ENCODE measurements at regions not wholly inside any gene's neighbourhood (a gene's known extent, or its start where the extent isn't known, plus 50 kb on each side); places are given as distances from the start of the nearest gene placed in this dataset.

DNA sequence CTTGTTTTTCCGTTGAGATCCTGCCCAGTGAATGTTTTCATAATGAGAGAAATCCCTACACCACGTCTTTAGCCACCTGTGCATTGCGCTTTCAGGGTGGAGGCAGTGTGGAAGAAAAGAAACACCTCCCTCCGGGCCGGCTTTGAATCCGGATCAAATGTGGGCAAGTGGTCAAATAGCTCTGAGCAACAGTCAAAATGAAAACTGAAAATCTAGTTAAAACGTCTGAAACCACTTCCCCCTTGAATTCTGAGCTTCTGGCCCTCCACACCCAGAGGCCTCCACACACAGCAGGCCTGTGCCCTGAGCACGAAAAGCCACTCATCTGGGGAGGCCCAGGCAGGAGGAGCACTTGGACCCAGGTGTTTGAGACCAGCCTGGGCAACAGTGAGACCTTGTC is 263.6 kb upstream of the SALL3 start:
- TF ChIP-seq, protein P1, sequence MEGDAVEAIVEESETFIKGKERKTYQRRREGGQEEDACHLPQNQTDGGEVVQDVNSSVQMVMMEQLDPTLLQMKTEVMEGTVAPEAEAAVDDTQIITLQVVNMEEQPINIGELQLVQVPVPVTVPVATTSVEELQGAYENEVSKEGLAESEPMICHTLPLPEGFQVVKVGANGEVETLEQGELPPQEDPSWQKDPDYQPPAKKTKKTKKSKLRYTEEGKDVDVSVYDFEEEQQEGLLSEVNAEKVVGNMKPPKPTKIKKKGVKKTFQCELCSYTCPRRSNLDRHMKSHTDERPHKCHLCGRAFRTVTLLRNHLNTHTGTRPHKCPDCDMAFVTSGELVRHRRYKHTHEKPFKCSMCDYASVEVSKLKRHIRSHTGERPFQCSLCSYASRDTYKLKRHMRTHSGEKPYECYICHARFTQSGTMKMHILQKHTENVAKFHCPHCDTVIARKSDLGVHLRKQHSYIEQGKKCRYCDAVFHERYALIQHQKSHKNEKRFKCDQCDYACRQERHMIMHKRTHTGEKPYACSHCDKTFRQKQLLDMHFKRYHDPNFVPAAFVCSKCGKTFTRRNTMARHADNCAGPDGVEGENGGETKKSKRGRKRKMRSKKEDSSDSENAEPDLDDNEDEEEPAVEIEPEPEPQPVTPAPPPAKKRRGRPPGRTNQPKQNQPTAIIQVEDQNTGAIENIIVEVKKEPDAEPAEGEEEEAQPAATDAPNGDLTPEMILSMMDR (IDR thresholded peaks at IDR 0.05; ENCODE audit: low read depth, low read length) = no peak
- no peak overlapping the region for H3K4me3 ChIP-seq (ENCODE audit: low read depth, low read length)

GRCh38 chr18:78716581-78716980 is 263.0 kb upstream of the SALL3 start:
- no peak overlapping the region for H3K4me3 ChIP-seq (ENCODE audit: low read depth, low read length)
- TF ChIP-seq, protein P1 (IDR thresholded peaks at IDR 0.05; ENCODE audit: low read depth, low read length) = no peak

- TF ChIP-seq, protein P1 (IDR thresholded peaks at IDR 0.05; ENCODE audit: low read depth, low read length) = no peak
- H3K4me3 ChIP-seq (ENCODE audit: low read depth, low read length) = no peak overlapping the region
Measured at GRCh38 chr18:78717051-78717765, 262.4 kb upstream of the SALL3 start.

DNA sequence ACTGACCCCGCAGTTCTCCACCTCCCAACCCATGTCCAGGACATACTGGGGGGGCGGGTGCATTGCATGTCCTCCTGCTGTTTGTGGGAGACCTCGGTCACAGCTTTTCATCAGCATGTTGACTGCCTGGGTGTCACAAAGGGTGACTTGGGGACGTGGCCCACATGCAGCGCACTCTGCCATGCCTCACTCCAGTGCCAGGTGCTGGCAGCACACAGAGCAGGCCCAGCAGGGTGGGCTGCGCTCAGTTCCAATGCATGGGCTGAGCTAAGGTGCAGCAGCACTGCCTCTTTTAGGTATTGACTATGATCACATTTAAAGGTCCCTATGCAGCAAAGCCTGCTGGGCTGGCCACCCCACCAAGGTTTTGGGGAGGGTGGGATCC is 261.9 kb upstream of the SALL3 start:
- TF ChIP-seq, protein P1 (IDR thresholded peaks at IDR 0.05; ENCODE audit: low read depth, low read length) = no peak
- H3K4me3 ChIP-seq (ENCODE audit: low read depth, low read length) = no peak overlapping the region

DNA sequence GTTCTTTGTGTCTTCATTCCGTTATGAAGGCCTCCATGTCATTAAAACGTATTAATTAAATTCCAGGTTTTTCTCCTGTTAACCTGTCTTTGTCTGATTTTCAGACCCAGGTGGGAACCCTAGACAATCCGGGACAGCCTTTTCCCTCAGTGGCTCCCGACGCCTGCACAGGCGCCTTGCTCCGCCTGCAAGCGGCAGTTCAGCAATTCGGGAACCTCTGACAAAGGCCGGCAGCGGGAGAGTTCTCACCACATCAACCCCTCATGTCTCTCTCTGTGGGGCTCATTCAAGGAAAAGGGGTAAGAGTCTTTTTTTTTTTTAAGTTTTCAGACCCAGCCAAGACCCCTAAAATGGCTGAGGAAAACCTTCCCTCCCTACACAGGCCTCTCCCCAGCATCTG is 259.8 kb upstream of the SALL3 start:
- TF ChIP-seq, protein P1 (IDR thresholded peaks at IDR 0.05; ENCODE audit: low read depth, low read length) = no peak
- no peak overlapping the region for H3K4me3 ChIP-seq (ENCODE audit: low read depth, low read length)

DNA sequence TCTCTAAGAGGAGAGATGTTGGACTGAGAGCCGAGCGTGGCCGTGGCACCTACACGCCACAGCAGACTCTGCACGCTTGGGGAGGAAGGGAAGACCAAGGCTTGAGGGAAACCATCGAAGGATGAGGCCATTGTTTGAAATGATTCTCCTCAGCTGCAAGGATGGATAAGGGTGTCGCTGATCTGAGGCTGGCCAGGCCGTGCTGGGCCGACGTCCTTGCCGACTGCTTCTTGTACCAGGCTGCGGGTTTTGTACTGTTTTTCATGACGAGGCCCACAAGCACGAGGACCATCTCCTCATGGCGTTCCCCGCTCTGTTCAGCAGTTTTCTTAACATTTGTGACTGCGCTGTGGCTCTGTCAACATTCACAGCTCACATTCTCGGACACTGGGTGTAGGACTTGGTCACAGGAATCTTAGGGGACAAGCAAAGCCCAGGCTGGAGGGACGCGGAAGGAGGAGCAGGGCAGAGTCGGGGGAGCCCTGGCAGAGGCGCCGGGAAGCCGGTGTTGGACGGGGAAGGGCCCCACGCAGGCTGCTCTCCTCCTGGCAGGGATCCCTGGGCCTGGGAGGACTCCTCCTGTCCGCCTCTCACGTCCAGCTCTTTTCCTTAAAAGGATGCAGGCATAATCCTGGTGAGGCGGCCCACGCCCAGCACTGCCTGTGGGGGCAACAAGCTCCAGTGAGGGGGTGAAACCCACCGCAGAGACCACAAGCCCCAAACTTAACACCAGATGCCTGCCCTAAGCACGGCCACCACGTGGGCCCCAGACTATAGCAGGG is 259.0 kb upstream of the SALL3 start:
- TF ChIP-seq, protein P1 (IDR thresholded peaks at IDR 0.05; ENCODE audit: low read depth, low read length) = no peak
- no peak overlapping the region for H3K4me3 ChIP-seq (ENCODE audit: low read depth, low read length)

GRCh38 chr18:78721238-78721875 is 258.3 kb upstream of the SALL3 start:
- H3K4me3 ChIP-seq (ENCODE audit: low read depth, low read length) = no peak overlapping the region
- TF ChIP-seq, protein P1 (IDR thresholded peaks at IDR 0.05; ENCODE audit: low read depth, low read length) = no peak
